H1 (cell line): ENCODE measurements at regions not wholly inside any gene's neighbourhood (a gene's known extent, or its start where the extent isn't known, plus 50 kb on each side); places are given as distances from the start of the nearest gene placed in this dataset.

Experiments
- CTCF ChIA-PET: fragments of 300-600 bp; sonication (Branson Sonifier 250); formaldehyde crosslinking; loops from one replicate; lab custom pipeline; 2021; ENCODE audit not compliant: partially characterized antibody; lab: Charles Lee
- POLR2A ChIA-PET: fragments of 300-600 bp; sonication (Branson Sonifier 250); formaldehyde crosslinking; loops from one replicate; lab custom pipeline; 2021; ENCODE audit warnings: inconsistent platforms; ENCODE audit not compliant: partially characterized antibody; lab: Charles Lee
- DNase-seq, 2 experiments: peaks; one replicate each; pipeline versions ENCODE4 v3.0.0 to v3.0.0-alpha.2; 2010 to 2022; ENCODE audit warnings: low spot score in 2 of 2, low read depth in 1 of 2, mixed read lengths in 1 of 2
- FAIRE-seq: peaks from 2 replicates; lab custom pipeline; 2011; peaks lifted over from hg19 to GRCh38; lab: Jason Lieb, UNC
- H2AFZ ChIP-seq: 2 replicates; pipeline ENCODE4 v1.8.1; 2012; ENCODE audit warnings: low read length, inconsistent platforms
- H2AK5ac ChIP-seq: 2 replicates; pipeline ENCODE4 v1.6.1; 2013; ENCODE audit warnings: low read depth, low read length
- H2BK120ac ChIP-seq: replicated peaks from 2 replicates; pipeline ENCODE3; 2013; ENCODE audit warnings: low read depth, low read length, inconsistent platforms
- H2BK12ac ChIP-seq: 2 replicates; pipeline ENCODE4 v1.6.1; 2013; ENCODE audit warnings: low read depth, low read length
- H2BK15ac ChIP-seq: 2 replicates; pipeline ENCODE4 v1.6.1; 2013; ENCODE audit warnings: low read length
- H2BK20ac ChIP-seq: 2 replicates; pipeline ENCODE4 v1.6.1; 2013; ENCODE audit warnings: low read length
- H2BK5ac ChIP-seq: 2 replicates; pipeline ENCODE4 v1.6.1; 2013; ENCODE audit warnings: low read depth, low read length
- H3K14ac ChIP-seq: 2 replicates; pipeline ENCODE4 v1.6.1; 2013; ENCODE audit warnings: inconsistent platforms; ENCODE audit not compliant: insufficient read length
- H3K18ac ChIP-seq: 2 replicates; pipeline ENCODE4 v1.6.1; 2013; ENCODE audit warnings: low read length; ENCODE audit errors: extremely low read depth
- H3K23ac ChIP-seq: 2 replicates; pipeline ENCODE4 v1.6.1; 2013; ENCODE audit warnings: inconsistent platforms; ENCODE audit not compliant: insufficient read length
- H3K23me2 ChIP-seq: 2 replicates; pipeline ENCODE4 v1.6.1; 2013; ENCODE audit warnings: low read depth, low read length
- H3K27ac ChIP-seq: 2 replicates; pipeline ENCODE4 v1.6.1; 2011; ENCODE audit warnings: low read depth, low read length, inconsistent platforms
- H3K27me3 ChIP-seq, 4 experiments: replicated peaks in 1 of 4; 1 replicate in 1 of 4; 2 replicates in 3 of 4; pipeline versions ENCODE4 v1.6.1 to v1.8.1; 2011 to 2013; ENCODE audit warnings: low read length in 3 of 4, mild to moderate bottlenecking in 3 of 4, inconsistent platforms in 2 of 4, mixed read lengths in 2 of 4, moderate library complexity in 1 of 4; ENCODE audit not compliant: control insufficient read depth in 3 of 4, insufficient read depth in 3 of 4; ENCODE audit errors: extremely low read depth in 1 of 4
- H3K36me3 ChIP-seq, 4 experiments: 2 replicates each; pipeline versions ENCODE4 v1.6.1 to v1.8.1; 2011 to 2013; ENCODE audit warnings: mild to moderate bottlenecking in 4 of 4, low read length in 3 of 4, moderate library complexity in 2 of 4, control low read depth in 1 of 4, inconsistent platforms in 1 of 4; ENCODE audit not compliant: insufficient read depth in 4 of 4, control insufficient read depth in 2 of 4
- H3K4ac ChIP-seq: replicated peaks from 2 replicates; pipeline ENCODE3; 2013; ENCODE audit warnings: low read length, low read depth, mixed read lengths, inconsistent platforms; ENCODE audit not compliant: insufficient read length
- H3K4me1 ChIP-seq, 4 experiments: replicated peaks in 1 of 4; 1 replicate in 1 of 4; 2 replicates in 3 of 4; pipeline versions ENCODE4 v1.6.1 to v1.8.1; 2011 to 2013; ENCODE audit warnings: low read length in 3 of 4, inconsistent platforms in 2 of 4, mixed read lengths in 1 of 4; ENCODE audit not compliant: insufficient read depth in 4 of 4, control insufficient read depth in 3 of 4
- H3K4me2 ChIP-seq, 2 experiments: 2 replicates each; pipeline versions ENCODE4 v1.6.1 to v1.8.1; 2011 to 2013; ENCODE audit warnings: low read depth in 2 of 2, low read length in 2 of 2, control low read depth in 1 of 2, inconsistent platforms in 1 of 2, mild to moderate bottlenecking in 1 of 2; ENCODE audit not compliant: insufficient read depth in 1 of 2
- H3K4me3 ChIP-seq, 4 experiments: fragments of 200-600, 300-600 bp in 1 of 4; sonication (generic), shearing (Covaris generic), sonication (Bioruptor Twin) in 1 of 4; 2 replicates each; pipeline versions ENCODE4 v1.5.1 to v1.8.1; 2011 to 2016; ENCODE audit warnings: low read length in 4 of 4, low read depth in 3 of 4, control low read depth in 2 of 4, inconsistent platforms in 2 of 4, mild to moderate bottlenecking in 2 of 4, mixed read lengths in 1 of 4, moderate library complexity in 1 of 4; ENCODE audit not compliant: insufficient read depth in 2 of 4; ENCODE audit errors: extremely low read depth in 1 of 4
- H3K56ac ChIP-seq: replicated peaks from 2 replicates; pipeline ENCODE3; 2013; ENCODE audit warnings: low read depth, mild to moderate bottlenecking, mixed read lengths, low read length, inconsistent platforms; ENCODE audit not compliant: insufficient read length
- H3K79me1 ChIP-seq: 2 replicates; pipeline ENCODE4 v1.6.1; 2013; ENCODE audit warnings: low read depth, low read length, control low read depth
- H3K79me2 ChIP-seq, 2 experiments: 2 replicates each; pipeline versions ENCODE4 v1.6.1 to v1.8.1; 2012 to 2013; ENCODE audit warnings: low read length in 2 of 2, mild to moderate bottlenecking in 2 of 2, inconsistent platforms in 1 of 2; ENCODE audit not compliant: insufficient read depth in 2 of 2, control insufficient read depth in 1 of 2
- H3K9ac ChIP-seq, 4 experiments: replicated peaks in 1 of 4; 1 replicate in 1 of 4; 2 replicates in 3 of 4; pipeline versions ENCODE4 v1.6.1 to v1.8.1; 2011 to 2013; ENCODE audit warnings: low read depth in 3 of 4, low read length in 3 of 4, control low read depth in 2 of 4, mild to moderate bottlenecking in 2 of 4, moderate library complexity in 2 of 4, inconsistent platforms in 1 of 4; ENCODE audit errors: extremely low read depth in 1 of 4
- H3K9me3 ChIP-seq, 2 experiments: 2 replicates each; pipeline versions ENCODE4 v1.6.1 to v1.8.1; 2012 to 2013; ENCODE audit warnings: mild to moderate bottlenecking in 2 of 2, moderate library complexity in 2 of 2, control low read depth in 1 of 2, inconsistent platforms in 1 of 2, low read depth in 1 of 2, low read length in 1 of 2, mixed read lengths in 1 of 2; ENCODE audit not compliant: insufficient read depth in 2 of 2
- H4K20me1 ChIP-seq, 2 experiments: replicated peaks in 1 of 2; 2 replicates each; pipeline versions ENCODE3 to v1.8.1; 2011 to 2013; ENCODE audit warnings: inconsistent platforms in 2 of 2, low read length in 2 of 2, mild to moderate bottlenecking in 1 of 2; ENCODE audit not compliant: insufficient read depth in 2 of 2, control insufficient read depth in 1 of 2
- H4K5ac ChIP-seq: 2 replicates; pipeline ENCODE4 v1.6.1; 2013; ENCODE audit warnings: low read length, low read depth, mixed read lengths, inconsistent platforms; ENCODE audit not compliant: insufficient read length
- H4K8ac ChIP-seq: 2 replicates; pipeline ENCODE4 v1.8.0; 2013; ENCODE audit warnings: mild to moderate bottlenecking, moderate library complexity, low read length, inconsistent platforms; ENCODE audit not compliant: insufficient read depth; ENCODE audit errors: extremely low read depth
- H4K91ac ChIP-seq: replicated peaks from 2 replicates; pipeline ENCODE3; 2013; ENCODE audit warnings: low read length, mixed read lengths, inconsistent platforms; ENCODE audit not compliant: insufficient read length
- ASH2L ChIP-seq: fragments of 200-600, 300-600 bp; sonication (generic); IDR thresholded peaks from one replicate; pipeline ENCODE4 v1.7.1; 2017; ENCODE audit warnings: low read length
- EP300 ChIP-seq, 2 experiments: IDR thresholded peaks; 1 replicate in 1 of 2; 2 replicates in 1 of 2; pipeline ENCODE4 v1.6.1; 2011 to 2012; ENCODE audit warnings: low read depth in 2 of 2, low read length in 2 of 2, mild to moderate bottlenecking in 2 of 2, borderline replicate concordance in 1 of 2, inconsistent platforms in 1 of 2, moderate library complexity in 1 of 2
- KDM4A ChIP-seq: IDR thresholded peaks from one replicate; pipeline ENCODE4 v1.7.1; 2012; ENCODE audit warnings: low read depth, mild to moderate bottlenecking, moderate library complexity, low read length, inconsistent platforms; ENCODE audit not compliant: severe bottlenecking
- MAFK ChIP-seq: IDR thresholded peaks from 2 replicates; pipeline ENCODE4 v1.6.1; 2012; ENCODE audit warnings: low read depth, mild to moderate bottlenecking, improper control_type of control experiment, low read length
- POLR2AphosphoS5 ChIP-seq: IDR thresholded peaks from 2 replicates; pipeline ENCODE4 v1.6.1; 2011; ENCODE audit warnings: low read depth, low read length
- POU5F1 ChIP-seq: IDR thresholded peaks from 2 replicates; pipeline ENCODE4 v1.6.1; 2011; ENCODE audit warnings: low read depth, mild to moderate bottlenecking, low read length, moderate library complexity
- RBBP5 ChIP-seq: IDR thresholded peaks from 2 replicates; pipeline ENCODE4 v1.7.1; 2012; ENCODE audit warnings: low read depth, mild to moderate bottlenecking, inconsistent platforms, low read length, moderate library complexity, borderline replicate concordance
- RFX5 ChIP-seq: IDR thresholded peaks from 2 replicates; pipeline ENCODE4 v1.6.1; 2011; ENCODE audit warnings: low read depth, low read length, improper control_type of control experiment, borderline replicate concordance
- SP1 ChIP-seq: IDR thresholded peaks from 2 replicates; pipeline ENCODE4 v1.6.1; 2011; ENCODE audit warnings: low read depth, low read length
- WGBS, 2 experiments: shearing (Covaris generic) in 1 of 2; methylation state at CpG; one replicate each; pipeline versions ENCODE4 v1.1.6 to v1.1.7; 2013 to 2015; ENCODE audit warnings: low lambda C conversion rate in 2 of 2, mixed read lengths in 2 of 2, inconsistent platforms in 1 of 2, low coverage in 1 of 2, missing lambda C conversion rate in 1 of 2; ENCODE audit not compliant: insufficient replicate concordance in 2 of 2, insufficient coverage in 1 of 2, insufficient read length in 1 of 2; ENCODE audit errors: extremely low coverage in 1 of 2, missing lambda C conversion rate in 1 of 2; 5-methylcytosine and 5-hydroxymethylcytosine counted together

GRCh38 chr6:90450268-90450953, 136.5 kb downstream of the MAP3K7 start:
- H4K20me1 ChIP-seq, result no peaks in the 10 kb centered on the region
- DNase-seq (no peak), FAIRE-seq (no peak)
- H2AK5ac ChIP-seq, result no peak overlapping the region
- H4K5ac ChIP-seq, result no peak overlapping the region
- no peaks in the 10 kb centered on the region for H3K36me3 ChIP-seq
- no peak overlapping the region for H3K56ac ChIP-seq
- H3K23ac ChIP-seq, result no peak overlapping the region
- no peaks in the 10 kb centered on the region for H3K79me2 ChIP-seq
- no peak overlapping the region for H3K9ac ChIP-seq
- no peak overlapping the region for H3K14ac ChIP-seq
- peak overlapping the region; percentile 12 to 67; a peak in 3 of 4 replicates for H3K4me2 ChIP-seq
- no peaks in the 10 kb centered on the region for H3K27me3 ChIP-seq
- no peaks in the 10 kb centered on the region for H3K79me1 ChIP-seq
- no peak overlapping the region for H2BK15ac ChIP-seq
- peaks cover 7 to 16% (median 9%) of the 10 kb centered on the region in 4 experiments; a peak in 6 of 7 replicates for H3K4me1 ChIP-seq
- H2BK12ac ChIP-seq, result peak overlapping the region; percentile 62; the same call in 1 of the 2 replicates
- CTCF ChIA-PET, result interaction anchor here (1.0 to 16.2 kb wide), 10 partner anchors 8 to 162 kb away, joined by 3 to 179 read pairs (median 4); no protein-coding TSS in a partner anchor
- peak overlapping the region; percentile 69 for H2BK5ac ChIP-seq
- no peak overlapping the region for H4K91ac ChIP-seq
- POLR2A ChIA-PET, result interaction anchor here (0.6 to 1.1 kb wide), 2 partner anchors 10 to 158 kb away, joined by 3 read pairs; no protein-coding TSS in a partner anchor
- H3K18ac ChIP-seq, result peak overlapping the region; percentile 71
- no peak overlapping the region; the same call in 1 of the 2 replicates for H3K27ac ChIP-seq
- peak overlapping the region; percentile 2 for H3K4ac ChIP-seq
- H3K9me3 ChIP-seq, result no peaks in the 10 kb centered on the region
- H2AFZ ChIP-seq, result no peak overlapping the region
- H3K4me3 ChIP-seq, result peak overlapping the region in 1 of 4 experiments; percentile 19; a peak in 1 of 8 replicates
- TF ChIP-seq POLR2AphosphoS5 (no peak), SP1 (0 out of 2 replicates have a peak, but pooled peaks have one; percentile 17), RBBP5 (0 out of 2 replicates have a peak, but pooled peaks have one; percentile 30), POU5F1 (no peak), ASH2L (peak; percentile 39), EP300 (IDR thresholded peaks at IDR 0.05; ENCODE audit: borderline replicate concordance in 1 of 2, low read depth in 2 of 2, low read length in 2 of 2) (no peak), RFX5 (no peak), MAFK (peak; percentile 44; the same call in 1 of the 2 replicates), KDM4A (no peak)
- no peaks in the 10 kb centered on the region for H3K23me2 ChIP-seq
- no peak overlapping the region for H2BK120ac ChIP-seq
- no peak overlapping the region for H4K8ac ChIP-seq
- H2BK20ac ChIP-seq, result peak overlapping the region; percentile 62; the same call in 1 of the 2 replicates
- WGBS, 2 experiments, result 39% methylated on average over 4 of the region's 4 CpGs; no CpG with 5 or more reads in 1 of the 2 experiments
